SIG-M5 treated with dmso at 0.1 percent for 504 hours (cell line): ENCODE measurements at regions not wholly inside any gene's neighbourhood (a gene's known extent, or its start where the extent isn't known, plus 50 kb on each side); places are given as distances from the start of the nearest gene placed in this dataset.

ENCODE experiments used
- DNase-seq: peaks from one replicate; lab custom pipeline; 2025; ENCODE audit not compliant: unreplicated experiment; lab: John Stamatoyannopoulos, UW

DNA sequence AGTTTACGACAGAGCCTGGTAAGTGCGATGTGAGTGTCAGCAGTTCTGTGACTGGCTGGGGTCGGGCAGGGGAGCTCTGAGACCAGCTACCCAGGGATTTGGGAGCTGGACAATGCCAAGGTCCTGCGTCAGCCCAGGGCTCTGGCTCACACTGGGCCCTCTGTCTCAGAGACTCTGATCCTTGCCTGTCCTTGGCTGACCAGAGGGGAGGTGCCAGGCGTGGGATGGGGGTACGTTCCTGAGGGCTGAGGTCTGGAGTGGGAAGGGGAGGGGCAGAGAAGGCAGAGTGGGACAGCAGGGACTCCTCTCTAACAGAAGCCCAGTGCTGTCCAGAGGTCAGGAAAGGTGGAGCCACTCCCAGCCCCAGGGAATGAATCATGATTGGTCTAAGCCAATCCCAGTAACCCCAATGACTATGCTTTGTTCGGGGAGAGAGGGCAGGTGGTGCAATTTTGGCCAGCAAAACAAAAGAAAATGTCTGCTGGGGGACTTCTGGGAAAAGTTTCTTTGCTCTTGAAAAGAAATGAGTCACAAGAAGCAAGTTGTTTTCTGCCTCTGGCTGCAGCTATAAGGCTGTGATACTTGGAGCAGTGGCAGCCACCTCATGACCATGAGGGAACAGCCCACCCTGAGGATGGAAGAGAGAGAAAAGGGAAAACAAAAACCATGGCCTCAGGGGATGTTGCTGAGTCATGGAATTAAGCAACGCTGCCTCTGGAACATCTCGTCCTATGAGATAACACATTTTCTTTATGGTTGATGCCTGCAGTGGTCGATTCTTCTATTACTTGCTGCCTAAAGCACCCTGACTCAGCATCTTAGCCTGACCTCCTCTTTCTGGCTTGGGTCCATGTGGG is 108.3 kb downstream of the CHST1 start:
- no peak for DNase-seq

DNA sequence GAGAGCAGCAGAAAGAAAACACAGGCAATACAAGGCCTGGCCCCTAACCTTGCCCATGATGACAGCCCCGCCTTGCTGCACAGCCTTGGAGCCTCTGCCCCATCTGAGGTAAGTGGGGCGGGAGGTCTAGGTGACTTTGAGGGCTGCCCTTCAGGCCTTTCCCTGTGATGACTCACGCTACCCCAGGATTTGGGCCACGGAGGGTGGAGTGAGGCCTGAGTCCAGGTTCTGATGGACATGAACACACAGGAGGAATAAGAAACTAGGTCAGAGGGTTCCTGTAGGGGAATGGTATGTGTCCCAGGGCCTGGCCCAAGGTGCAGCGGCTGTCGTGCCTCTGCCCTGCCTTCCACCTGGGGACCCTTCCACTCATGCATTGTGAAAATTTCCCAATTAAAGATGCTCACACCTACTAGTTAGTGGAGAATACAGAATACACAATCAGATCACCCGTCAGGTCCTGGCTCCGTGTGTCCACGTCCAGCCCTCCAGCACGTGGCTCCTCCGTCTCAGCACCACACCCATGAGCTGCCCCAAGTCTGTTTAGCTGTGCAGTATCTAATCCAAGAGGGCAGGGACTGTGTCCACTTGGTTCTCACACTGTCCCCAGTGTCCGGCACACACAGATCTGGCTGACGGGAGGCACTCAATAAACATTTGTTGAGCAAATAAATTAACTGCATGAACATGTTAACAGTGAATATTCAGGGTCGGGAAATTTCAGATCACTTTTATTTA is 111.0 kb downstream of the CHST1 start:
- DNase-seq: no peak

DNA sequence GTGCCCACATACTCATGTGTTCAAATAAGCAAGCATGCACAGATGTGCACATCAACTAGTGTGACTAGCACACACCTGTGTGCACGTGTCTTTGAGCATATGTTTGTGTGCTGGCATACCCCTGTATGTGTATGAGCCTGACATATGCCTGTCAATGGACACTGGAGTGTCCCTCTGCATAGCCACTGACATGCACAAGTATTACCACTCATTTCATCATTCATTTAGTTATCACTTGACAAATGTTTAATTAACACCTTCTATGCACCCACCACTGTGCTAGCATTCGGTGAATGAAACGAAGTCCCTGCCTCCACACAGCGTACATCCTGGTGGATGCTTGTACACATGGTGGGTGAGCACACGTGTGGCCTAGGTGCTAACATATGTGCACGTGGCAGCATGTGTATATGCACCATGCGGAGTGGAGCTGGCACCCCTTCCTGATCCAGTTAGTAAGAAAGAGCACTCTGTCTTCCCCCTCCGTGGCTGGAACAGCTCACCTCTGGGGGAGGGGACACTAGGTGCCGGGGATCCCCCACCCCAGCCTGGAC is 112.0 kb downstream of the CHST1 start:
- no peak for DNase-seq

DNA sequence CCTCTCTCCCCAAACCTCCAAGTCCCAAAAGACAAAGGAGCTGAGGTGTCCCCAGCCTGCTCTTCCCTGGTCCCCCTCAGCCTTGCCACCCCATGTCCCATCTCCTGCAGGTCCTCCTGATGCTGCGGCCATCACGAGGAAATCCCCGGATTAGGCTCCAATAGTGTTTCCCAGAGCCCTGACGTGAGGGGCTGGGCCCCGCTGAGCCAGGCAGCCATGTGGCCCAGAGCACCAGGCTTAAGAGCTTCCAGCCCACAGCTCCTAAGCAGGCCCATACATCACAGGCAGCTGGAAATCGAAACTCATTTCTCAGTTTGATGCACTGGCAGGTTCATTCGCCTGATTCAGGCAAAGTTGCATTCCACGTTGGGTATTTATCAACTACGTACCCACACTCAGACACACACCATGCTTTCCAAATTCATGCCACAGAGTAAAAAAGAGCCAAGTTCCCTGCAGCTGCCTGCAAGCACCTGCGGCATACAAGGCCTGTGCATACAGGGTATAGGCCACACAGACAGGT is 114.2 kb downstream of the CHST1 start:
- no peak for DNase-seq

DNA sequence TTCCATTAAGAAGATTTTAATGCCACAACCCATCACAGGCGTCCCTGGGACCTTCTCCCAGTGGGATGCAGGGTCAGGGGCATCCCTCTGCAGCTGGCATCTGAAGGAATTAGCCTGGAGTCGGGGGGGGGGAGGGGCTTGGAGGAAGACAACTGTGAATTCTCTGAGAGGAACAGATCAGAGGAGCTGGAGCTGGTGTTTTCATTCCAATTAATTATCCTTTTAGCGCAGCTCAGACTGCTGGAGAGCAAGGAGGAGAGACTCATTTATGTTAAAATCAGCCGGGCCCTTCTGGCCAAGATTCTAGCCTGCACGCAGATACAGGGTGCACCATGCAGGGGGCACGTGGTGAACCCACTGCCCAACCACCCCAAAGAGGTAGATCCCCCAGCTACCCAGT is 116.2 kb downstream of the CHST1 start:
- no peak for DNase-seq

DNA sequence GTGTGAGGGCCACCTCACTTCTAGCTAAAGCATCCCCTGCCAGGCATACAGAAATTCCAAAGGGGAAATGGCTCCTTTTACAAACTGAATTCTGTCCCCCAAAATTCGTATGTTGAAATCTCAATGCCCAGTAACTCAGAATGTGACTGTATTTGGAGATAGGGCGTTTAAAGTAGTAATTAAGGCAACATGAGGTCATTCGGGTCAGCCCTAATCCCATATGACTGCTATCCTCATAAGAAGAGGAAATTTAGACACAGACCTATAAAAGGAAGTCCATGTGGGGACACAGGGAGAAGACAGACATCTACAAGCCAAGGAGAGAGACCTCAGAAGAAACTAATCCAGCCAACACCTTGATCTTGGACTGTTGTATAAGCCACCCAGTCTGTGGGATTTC is 119.1 kb downstream of the CHST1 start:
- DNase-seq: no peak

DNA sequence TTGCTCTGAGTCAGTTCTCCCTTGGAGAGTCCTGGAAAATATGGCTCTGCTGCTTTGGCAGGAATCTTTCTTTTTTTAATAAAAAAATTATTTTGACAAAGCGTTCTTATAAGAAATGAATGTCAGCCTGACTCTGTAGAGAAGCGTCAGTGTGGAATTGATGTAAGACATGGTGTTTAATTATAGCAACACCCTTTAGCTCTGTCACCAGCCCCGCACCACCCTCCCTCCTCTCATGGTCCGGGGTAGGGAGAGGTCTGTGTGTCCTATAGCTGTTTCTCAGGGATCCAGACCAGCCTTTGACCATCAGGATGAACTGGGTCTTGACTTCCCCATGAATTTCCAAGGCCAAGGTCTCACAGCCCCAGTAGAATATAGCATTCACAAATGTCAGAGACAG is 120.6 kb downstream of the CHST1 start:
- no peak for DNase-seq

DNA sequence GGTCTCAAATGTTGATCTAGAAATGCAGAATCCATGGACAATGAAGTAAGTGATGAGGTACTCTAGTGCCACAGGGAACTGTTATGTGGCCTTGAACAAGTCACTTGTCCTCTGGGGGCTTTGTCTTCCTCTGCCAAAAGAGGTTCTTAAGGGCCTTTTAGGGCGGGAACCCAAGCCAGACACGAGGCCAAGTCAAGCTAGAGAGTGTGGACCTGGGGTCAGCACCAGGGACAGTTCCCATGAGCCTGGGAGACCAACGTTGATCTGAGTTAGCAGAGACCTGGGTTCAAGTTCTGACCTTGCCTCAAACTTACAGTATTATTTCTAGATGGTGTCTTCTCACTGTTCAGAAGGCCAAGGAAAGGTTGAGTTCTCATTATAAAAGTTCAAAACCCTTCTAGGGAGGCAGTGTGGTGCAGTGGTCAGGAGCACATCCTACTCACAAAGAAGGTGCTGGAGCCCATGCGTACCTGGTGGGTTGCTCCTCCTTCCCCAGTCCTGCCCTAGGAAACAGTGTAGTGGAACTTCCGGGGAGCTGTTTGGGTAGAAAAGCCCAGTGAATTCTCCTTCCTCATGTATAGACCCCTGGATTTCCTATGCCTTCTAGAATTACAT is 121.5 kb downstream of the CHST1 start:
- no peak for DNase-seq

DNA sequence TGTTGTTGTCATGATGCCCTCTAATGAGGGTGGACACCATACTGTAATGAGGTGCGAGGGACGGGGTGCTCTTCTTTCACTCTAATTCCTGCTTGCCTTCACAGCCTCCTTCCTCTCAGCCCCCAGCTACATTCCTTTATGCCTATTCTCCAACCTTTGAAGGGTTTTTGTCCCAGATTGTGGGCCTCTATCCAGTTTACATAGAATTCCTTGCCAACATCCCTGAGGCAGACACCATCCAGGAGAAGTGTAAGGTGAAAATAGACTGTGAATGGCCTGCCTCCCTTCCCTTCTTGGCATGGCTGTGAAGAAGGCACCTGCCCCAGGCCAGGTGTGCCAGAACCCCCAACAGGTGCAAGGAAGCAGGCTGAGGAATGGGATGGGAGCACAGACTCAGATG is 122.3 kb downstream of the CHST1 start:
- no peak for DNase-seq

DNA sequence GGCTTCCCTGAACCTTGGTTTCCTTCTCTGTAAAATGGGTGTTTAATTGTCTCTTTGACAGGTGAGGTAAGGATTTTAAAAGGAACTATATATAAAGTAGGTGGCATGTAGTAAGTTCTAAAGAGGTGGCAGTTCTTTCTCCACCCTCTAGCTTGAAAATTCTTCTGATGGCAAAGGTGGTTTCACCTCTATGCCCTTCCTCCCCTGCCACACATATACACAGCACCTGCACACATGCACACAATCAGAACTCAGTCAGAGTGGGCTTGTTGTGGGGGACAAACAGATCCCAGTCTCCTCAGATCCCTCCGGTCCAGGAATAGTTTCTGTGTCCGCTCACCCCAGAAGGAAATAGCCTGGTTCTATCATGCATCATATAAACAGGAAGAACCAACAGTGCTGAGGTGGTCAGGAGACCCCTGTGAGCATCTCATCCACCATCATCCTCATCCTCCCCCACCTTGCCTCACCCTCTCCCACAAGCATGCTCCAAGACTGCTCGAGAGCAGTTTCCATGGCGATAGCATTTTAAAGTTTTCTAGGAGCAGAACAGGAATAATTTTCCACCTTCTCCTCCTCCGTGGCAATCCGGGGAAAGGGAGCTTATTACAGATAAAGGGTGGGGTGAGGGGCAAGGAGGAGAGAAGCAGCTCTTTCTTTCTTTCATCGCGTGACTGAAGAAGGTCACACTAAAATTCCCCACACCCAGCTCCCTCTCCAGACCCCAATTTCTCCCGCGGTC is 123.6 kb downstream of the CHST1 start:
- DNase-seq: no peak

DNA sequence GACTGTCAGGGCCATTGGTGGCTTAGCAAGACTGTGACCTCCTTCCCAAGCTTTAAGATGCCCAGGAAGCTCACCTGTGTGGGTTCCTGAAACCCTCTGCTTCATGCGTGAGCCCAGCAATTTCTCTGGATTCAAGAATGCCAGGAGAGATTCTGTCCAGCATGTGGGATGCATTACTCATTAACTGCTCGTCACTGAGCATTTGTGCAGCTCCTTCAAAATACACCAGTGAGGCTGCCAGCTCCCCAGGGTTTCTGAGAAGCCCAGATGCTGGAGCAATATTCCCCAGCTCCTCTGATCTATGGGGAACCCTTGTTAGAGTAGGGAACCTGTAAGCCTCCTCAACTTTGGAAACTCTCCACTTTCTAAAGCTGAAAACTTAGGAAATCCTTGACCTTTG is 126.5 kb downstream of the CHST1 start:
- no peak for DNase-seq

DNA sequence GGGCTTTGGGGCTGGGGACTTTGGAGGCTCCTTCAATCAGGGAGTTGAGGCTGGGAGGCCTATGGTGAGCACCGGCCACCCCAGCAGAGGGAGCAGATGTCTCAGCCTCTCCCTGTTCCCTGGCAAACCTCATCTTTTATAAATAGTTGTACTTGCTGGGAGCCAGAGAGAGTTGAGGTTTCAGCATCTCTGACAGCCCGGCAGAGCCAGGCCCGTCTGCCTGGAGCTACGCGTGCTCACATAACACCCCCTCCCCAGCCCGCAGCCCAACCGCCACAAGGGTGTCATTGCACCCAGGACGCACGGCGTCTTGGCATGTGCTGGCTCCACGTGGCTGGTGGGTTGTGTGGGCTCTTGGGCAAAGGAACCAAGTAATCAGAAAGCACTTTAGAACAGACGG is 127.1 kb downstream of the CHST1 start:
- no peak for DNase-seq

DNA sequence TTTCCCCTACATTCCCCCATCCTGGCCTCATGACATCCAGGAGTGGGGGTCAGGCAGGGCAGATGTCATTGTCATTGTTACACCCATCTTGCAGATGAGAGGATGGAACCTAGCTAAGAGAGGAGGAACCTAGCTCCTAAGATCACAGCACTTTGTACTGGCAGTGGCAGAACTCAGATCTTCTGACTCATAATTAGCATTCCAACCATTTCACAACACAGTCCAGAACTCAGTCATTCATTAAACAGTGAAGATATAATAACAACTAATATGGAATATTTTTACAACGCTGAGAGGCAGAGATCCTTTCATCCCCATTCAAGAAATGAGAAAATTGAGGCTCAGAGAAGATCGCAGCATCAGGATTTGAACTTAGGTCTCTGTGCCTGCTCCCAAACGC is 127.8 kb downstream of the CHST1 start:
- DNase-seq: no peak

DNA sequence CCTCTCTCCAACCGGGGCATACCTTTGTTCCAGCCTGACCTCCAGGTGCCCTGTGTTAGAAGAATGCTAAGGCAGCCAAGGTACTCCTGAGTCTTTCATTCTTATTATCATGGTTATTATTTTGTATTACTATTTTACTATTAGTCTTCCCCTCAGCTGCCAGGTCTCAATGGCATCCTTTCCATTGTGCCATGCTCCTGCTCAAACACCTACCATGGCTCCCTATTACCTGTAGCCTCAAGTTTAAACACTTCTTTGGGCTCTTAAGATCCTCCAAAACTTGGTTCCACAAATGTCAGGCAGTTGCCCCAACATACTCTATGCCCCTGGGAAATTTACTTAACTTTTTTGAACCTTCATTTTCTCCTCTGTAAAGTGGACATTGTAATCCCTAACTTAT is 130.4 kb downstream of the CHST1 start:
- no peak for DNase-seq

DNA sequence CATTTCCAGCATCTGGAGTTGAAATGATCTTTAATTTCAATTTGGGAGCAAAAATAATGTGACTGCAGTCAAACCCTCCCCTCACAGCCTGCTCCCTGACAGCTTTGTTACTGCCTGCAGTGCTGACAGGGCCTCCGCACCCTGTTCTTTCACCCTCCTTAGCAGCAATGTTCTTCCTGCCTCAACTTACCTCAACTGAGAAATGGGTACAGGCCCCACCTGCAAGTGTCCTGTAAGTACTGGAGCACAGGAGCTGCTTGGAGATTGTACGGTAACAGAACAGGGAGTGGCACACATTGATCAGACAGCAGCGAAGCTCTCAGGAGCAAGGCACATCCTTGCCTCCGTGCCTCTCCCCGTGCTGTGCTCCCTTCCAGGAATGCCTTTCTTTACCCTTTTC is 131.3 kb downstream of the CHST1 start:
- DNase-seq: no peak

DNA sequence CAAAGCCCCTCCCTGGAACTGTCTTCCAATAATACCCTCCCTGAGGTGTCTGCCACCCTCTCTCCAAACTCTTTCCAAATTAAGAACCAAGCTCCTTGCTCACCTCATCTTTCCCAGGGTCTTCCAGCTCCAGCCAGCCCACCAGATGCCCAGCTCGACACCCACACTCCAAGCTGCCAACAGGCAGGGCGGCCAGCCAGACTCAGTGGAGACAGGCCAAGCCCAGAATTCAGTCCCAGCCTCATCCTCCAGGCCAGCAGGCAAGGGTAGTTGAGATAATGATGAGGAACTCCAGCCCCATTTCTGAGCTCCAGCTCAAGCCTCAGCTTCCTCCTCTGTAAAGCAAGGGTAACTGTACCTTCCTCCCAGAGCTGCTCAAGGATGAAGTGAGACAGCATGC is 132.9 kb downstream of the CHST1 start:
- no peak for DNase-seq

DNA sequence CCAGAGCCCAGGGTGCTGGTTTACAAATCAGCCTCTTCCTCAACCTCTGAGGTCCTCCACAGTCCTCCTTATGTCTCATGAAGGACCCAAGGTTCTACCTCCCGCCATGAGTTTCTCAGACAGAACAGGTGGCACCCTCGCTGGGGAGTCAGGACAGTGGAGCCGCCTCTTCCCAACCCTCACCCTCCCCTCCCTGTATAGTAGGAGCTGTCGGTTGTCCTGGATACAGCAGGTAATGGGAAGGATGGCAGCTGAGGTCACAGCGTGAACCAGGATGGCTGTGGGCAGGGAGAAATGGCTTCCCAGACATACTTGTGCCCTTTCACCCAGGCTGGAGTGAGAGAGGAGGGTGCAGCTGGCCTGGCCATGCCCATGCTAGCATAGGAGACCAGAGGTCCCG is 134.6 kb downstream of the CHST1 start:
- no peak for DNase-seq

DNA sequence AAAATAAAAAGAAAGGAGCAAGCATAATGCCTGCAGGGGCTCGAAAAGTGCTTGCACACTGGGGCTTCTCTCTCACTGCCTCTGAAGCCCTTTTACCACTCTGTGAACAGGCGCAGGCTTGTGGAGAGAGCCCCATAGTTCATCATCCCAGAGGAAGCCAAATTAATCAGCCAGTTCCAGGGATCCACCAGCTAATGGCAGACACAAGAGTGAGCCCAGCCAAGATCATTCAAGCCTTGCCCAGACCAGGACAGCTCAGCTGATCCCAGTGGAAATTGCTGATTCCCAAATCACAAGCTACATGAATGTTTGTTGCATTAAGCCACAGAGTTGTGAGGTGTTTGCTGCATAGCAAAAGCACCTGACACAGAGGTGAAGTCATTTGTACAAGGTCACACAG is 135.3 kb downstream of the CHST1 start:
- DNase-seq: no peak

DNA sequence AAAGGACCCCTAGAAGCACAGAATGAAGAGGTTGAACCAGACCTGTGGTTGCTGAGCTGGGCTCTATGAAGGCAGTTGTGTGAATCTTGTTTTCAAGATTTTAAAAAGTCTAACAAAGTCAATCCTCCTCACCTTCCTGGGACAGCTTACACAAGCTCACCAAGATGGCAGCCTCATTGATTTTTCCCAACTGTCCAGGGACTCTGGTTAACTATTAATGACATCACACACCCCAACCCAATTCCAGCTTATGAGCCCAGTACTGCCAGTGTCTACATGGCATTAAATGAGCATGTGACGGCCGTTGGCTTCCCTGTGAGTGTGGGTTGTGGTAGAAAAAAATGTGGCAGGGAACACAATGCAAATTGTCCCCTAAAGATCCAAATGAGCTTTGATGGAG is 137.0 kb downstream of the CHST1 start:
- no peak for DNase-seq

DNA sequence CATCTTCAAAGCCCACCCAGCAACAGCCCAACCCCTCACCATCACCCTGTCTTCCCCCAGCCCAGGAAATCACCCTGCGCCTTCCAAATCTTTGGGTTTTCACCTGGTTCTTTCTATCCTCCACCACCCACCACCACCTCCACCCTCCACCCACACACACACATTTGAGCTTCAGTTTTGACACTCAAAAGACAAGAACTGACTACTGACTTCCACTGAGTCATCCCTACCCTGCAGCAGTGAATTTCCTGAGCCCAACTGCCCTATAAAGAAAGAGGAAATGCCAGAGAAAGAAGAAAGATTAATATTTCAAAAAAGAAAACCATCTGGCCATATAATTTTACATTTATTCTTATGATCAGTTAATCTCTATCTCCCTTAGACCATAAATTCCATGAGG is 137.5 kb downstream of the CHST1 start:
- no peak for DNase-seq

DNA sequence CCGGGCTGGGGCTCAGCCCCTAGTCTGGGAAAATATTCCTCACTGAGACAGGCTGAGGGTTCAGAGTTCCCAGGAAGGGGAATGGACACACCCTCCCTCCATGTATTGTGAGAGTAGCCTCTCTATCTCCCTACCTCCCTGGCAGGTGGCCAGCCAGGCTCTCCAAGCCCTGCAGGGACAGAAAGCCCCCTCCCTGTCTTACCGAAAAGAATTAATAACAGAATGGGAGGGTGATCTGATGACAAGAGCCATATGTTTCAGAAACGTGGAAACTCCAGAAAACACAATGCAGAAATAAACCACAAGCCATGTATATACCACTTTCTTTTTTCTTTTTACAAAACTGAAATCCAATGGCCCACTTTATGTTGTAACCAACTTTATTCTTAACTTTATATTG is 140.0 kb downstream of the CHST1 start:
- no peak for DNase-seq
